MCF 10A (cell line): ENCODE measurements at regions not wholly inside any gene's neighbourhood (a gene's known extent, or its start where the extent isn't known, plus 50 kb on each side); places are given as distances from the start of the nearest gene placed in this dataset.
A peak's percentile ranks its signal among the peaks of the same experiment; 100 is the strongest.

ENCODE experiments used
- BruUV-seq: library from RNA; stranded (reverse); fragments of 400-500 nt; replicated peaks from 2 replicates; lab custom pipeline; 2021; lab: Mats Ljungman, UMichigan
- CTCF ChIA-PET: fragments of 300-600 bp; sonication (Branson Sonifier 250); formaldehyde crosslinking; extraction: SDS; loops from one replicate; lab custom pipeline; 2021; ENCODE audit warnings: antibody characterized with exemption, inconsistent platforms; lab: Yijun Ruan, JAX
- POLR2A ChIA-PET: fragments of 300-600, 350-650 bp; sonication (Branson Sonifier 250); formaldehyde crosslinking; extraction: SDS; loops from one replicate; lab custom pipeline; 2020; ENCODE audit warnings: antibody characterized with exemption, inconsistent platforms; lab: Yijun Ruan, JAX
- DNase-seq: peaks from one replicate; pipeline ENCODE4 v3.0.0-alpha.2; 2018; ENCODE audit not compliant: unreplicated experiment
- H3K27ac Mint-ChIP-seq: one replicate; pipeline ENCODE4 v1.8.0; 2022; ENCODE audit warnings: mild to moderate bottlenecking, low read depth, mixed read lengths; ENCODE audit not compliant: unreplicated experiment
- H3K27me3 Mint-ChIP-seq: one replicate; pipeline ENCODE4 v1.8.0; 2022; ENCODE audit warnings: mixed read lengths; ENCODE audit not compliant: insufficient read depth, unreplicated experiment
- H3K36me3 Mint-ChIP-seq: one replicate; pipeline ENCODE4 v1.8.0; 2022; ENCODE audit warnings: mild to moderate bottlenecking, moderate library complexity, mixed read lengths; ENCODE audit not compliant: insufficient read depth, unreplicated experiment
- H3K4me1 Mint-ChIP-seq: one replicate; pipeline ENCODE4 v1.8.0; 2022; ENCODE audit warnings: mixed read lengths; ENCODE audit not compliant: insufficient read depth, unreplicated experiment
- H3K4me3 Mint-ChIP-seq: one replicate; pipeline ENCODE4 v1.8.0; 2022; ENCODE audit warnings: mild to moderate bottlenecking, moderate library complexity, mixed read lengths; ENCODE audit not compliant: unreplicated experiment
- H3K9me3 Mint-ChIP-seq: one replicate; pipeline ENCODE4 v1.8.0; 2022; ENCODE audit warnings: mixed read lengths; ENCODE audit not compliant: unreplicated experiment
- intact Hi-C: fragments of 100-400 bp; cut with micrococcal nuclease; formaldehyde crosslinking; loops from 2 replicates; pipeline ENCODE4 v1.14.1; 2022
- TF ChIP-seq, protein P1 (sequence below): fragments of 200-600 bp; IDR thresholded peaks from one replicate; pipeline ENCODE4 v1.8.0; 2022; ENCODE audit warnings: antibody characterized with exemption, mild to moderate bottlenecking; ENCODE audit not compliant: unreplicated experiment

DNA sequence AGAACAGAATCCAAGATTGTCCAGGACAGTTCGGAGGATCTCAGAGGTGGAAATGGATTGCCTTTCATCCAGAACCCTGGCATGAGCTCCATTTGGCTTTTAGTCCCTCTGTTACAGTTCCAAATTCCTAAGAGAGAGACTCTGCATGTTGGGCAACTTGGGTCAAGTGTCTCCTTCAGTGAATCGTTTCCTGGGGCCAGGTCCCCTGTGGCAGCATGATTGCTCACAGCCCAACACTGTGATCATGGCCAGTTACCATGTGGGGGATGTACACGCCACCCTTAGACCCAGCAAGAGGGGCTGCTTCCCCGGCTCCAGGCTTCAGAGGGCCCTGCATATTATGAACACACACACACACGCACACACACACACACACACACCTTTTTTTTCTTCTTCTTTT, 118.6 kb upstream of the GLI2 start:
- ChIA-PET CTCF (no interaction called here), POLR2A (no interaction called here)
- no peaks in the 10 kb centered on the region for H3K27me3 Mint-ChIP-seq
- peak overlapping the region; percentile 19 for H3K27ac Mint-ChIP-seq
- no peak for DNase-seq
- H3K9me3 Mint-ChIP-seq: no peaks in the 10 kb centered on the region
- peaks cover 20% of the 10 kb centered on the region for H3K4me1 Mint-ChIP-seq
- TF ChIP-seq, protein P1, sequence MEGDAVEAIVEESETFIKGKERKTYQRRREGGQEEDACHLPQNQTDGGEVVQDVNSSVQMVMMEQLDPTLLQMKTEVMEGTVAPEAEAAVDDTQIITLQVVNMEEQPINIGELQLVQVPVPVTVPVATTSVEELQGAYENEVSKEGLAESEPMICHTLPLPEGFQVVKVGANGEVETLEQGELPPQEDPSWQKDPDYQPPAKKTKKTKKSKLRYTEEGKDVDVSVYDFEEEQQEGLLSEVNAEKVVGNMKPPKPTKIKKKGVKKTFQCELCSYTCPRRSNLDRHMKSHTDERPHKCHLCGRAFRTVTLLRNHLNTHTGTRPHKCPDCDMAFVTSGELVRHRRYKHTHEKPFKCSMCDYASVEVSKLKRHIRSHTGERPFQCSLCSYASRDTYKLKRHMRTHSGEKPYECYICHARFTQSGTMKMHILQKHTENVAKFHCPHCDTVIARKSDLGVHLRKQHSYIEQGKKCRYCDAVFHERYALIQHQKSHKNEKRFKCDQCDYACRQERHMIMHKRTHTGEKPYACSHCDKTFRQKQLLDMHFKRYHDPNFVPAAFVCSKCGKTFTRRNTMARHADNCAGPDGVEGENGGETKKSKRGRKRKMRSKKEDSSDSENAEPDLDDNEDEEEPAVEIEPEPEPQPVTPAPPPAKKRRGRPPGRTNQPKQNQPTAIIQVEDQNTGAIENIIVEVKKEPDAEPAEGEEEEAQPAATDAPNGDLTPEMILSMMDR: no peak
- intact Hi-C loops: no loop called here
- H3K4me3 Mint-ChIP-seq: no peak overlapping the region
- no peaks in the 10 kb centered on the region for H3K36me3 Mint-ChIP-seq
- no TSS peak for BruUV-seq

DNA sequence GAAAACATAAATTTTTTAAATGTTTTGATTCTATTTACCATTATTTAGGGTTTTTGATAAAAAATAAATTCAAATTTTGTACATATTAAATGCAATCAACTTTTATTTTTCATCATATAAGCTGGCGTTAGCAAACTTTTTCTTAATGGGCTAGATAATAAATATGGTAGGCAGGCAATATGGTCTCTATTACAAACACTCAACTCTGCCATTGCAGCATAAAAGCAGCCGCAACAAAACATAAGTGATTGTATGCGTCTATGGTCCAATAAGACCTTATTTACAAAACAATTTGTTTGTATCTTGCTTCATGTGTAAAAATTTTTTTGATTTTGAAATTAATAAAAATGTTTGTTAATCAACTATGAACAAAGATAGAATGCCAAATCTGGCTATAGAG, 116.8 kb upstream of the GLI2 start:
- no peak overlapping the region for H3K27ac Mint-ChIP-seq
- BruUV-seq: no TSS peak
- POLR2A ChIA-PET: interaction anchor here (0.6 to 3.0 kb wide), 7 partner anchors 12 to 80 kb away, joined by 3 to 20 read pairs (median 7); no protein-coding TSS in a partner anchor
- H3K9me3 Mint-ChIP-seq: no peaks in the 10 kb centered on the region
- TF ChIP-seq, protein P1: no peak
- no peaks in the 10 kb centered on the region for H3K27me3 Mint-ChIP-seq
- H3K4me3 Mint-ChIP-seq: no peak overlapping the region
- CTCF ChIA-PET: interaction anchor here (0.6 to 1.6 kb wide), 4 partner anchors 11 to 568 kb away, joined by 3 to 5 read pairs (median 4); no protein-coding TSS in a partner anchor
- H3K36me3 Mint-ChIP-seq: no peaks in the 10 kb centered on the region
- no peak for DNase-seq
- intact Hi-C loops: no loop called here
- H3K4me1 Mint-ChIP-seq: peaks cover 14% of the 10 kb centered on the region

DNA sequence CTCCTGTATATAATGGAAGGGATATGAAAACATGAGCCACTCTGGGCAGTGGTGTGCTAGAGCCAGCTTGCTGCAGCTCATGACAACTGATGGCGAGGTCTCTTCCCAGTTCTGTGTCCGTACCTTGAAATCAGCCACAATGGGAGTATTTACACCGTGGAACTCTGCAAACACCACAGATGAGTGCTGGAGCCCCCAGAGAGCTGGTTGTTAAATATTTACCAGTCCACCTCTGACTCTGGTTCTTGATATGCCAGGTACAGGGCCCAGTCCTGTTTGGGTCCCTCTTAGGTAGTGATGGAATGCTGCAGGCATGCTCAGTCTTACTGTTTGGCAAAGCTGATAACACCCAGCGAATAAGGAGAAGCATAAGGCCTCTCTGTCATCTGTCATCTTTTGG, 116.1 kb upstream of the GLI2 start:
- no peaks in the 10 kb centered on the region for H3K36me3 Mint-ChIP-seq
- no peak for DNase-seq
- intact Hi-C loops: no loop called here
- H3K27me3 Mint-ChIP-seq: no peaks in the 10 kb centered on the region
- H3K4me1 Mint-ChIP-seq: peaks cover 15% of the 10 kb centered on the region
- H3K4me3 Mint-ChIP-seq: no peak overlapping the region
- peak overlapping the region; percentile 93 for H3K27ac Mint-ChIP-seq
- ChIA-PET CTCF (interaction anchor here (0.6 to 1.6 kb wide), 6 partner anchors 11 to 458 kb away, joined by 3 to 5 read pairs (median 3); no protein-coding TSS in a partner anchor), POLR2A (interaction anchor here (0.7 to 3.0 kb wide), 12 partner anchors 9 to 265 kb away, joined by 3 to 20 read pairs (median 7); no protein-coding TSS in a partner anchor)
- TSS peak; percentile 89 for BruUV-seq
- H3K9me3 Mint-ChIP-seq: no peaks in the 10 kb centered on the region
- TF ChIP-seq, protein P1: no peak

DNA sequence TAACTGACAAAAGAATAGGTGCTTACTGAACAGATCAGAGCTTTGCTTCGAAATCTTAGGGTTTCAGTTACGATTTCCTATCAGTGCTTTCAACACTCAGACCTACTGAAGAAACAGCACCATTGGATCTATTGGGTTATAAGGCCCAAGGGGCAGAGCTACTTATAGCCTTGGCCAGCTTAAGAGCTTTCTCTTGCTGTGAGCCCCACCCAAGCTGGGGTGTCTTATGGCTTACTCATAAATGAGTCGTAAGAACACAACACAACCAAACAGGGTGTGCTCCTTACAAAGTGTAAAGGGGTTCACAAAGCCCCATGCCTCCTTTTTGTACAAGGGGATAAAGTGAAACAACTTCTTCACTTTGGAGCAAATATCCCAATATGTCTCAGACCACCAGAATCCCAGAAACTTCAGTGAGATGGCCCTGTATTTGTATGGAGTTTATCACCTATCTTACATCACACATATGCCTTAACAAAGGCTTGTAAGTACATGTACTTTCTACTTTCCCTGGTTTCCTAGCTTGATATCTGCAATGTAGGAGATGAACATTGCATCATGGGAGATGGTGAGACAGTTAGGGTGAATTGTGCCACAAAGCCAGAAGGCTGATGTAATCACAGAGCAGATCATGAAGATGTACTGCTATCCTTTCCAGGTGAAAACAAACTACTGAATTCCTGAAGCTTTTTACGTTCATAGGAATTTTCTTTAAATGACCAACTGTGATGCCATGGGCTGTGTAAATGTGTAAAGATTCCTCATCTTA, 115.5 kb upstream of the GLI2 start:
- peak overlapping the region; percentile 93 for H3K27ac Mint-ChIP-seq
- peaks cover 22% of the 10 kb centered on the region for H3K4me1 Mint-ChIP-seq
- intact Hi-C loops: no loop called here
- no TSS peak for BruUV-seq
- H3K4me3 Mint-ChIP-seq: no peak overlapping the region
- CTCF ChIA-PET: interaction anchor here (0.6 to 1.4 kb wide), 5 partner anchors 38 to 447 kb away, joined by 3 to 5 read pairs (median 4); no protein-coding TSS in a partner anchor
- DNase-seq: peak; percentile 68
- no peaks in the 10 kb centered on the region for H3K27me3 Mint-ChIP-seq
- no peaks in the 10 kb centered on the region for H3K36me3 Mint-ChIP-seq
- POLR2A ChIA-PET: interaction anchor here (0.6 to 3.0 kb wide), 16 partner anchors 9 to 337 kb away, joined by 3 to 20 read pairs (median 4); no protein-coding TSS in a partner anchor
- TF ChIP-seq, protein P1: no peak
- H3K9me3 Mint-ChIP-seq: no peaks in the 10 kb centered on the region
